C4-2B (cell line): ENCODE measurements at regions not wholly inside any gene's neighbourhood (a gene's known extent, or its start where the extent isn't known, plus 50 kb on each side); places are given as distances from the start of the nearest gene placed in this dataset.

Experiments
- ZFX ChIP-seq: fragments of 450-650 bp; IDR thresholded peaks from 2 replicates; pipeline ENCODE4 v1.6.1; 2017
- TF ChIP-seq, protein P1 (sequence below): fragments of 450-650 bp; conservative IDR thresholded peaks from 2 replicates; pipeline ENCODE4 v1.5.1; 2017; ENCODE audit warnings: mild to moderate bottlenecking

DNA sequence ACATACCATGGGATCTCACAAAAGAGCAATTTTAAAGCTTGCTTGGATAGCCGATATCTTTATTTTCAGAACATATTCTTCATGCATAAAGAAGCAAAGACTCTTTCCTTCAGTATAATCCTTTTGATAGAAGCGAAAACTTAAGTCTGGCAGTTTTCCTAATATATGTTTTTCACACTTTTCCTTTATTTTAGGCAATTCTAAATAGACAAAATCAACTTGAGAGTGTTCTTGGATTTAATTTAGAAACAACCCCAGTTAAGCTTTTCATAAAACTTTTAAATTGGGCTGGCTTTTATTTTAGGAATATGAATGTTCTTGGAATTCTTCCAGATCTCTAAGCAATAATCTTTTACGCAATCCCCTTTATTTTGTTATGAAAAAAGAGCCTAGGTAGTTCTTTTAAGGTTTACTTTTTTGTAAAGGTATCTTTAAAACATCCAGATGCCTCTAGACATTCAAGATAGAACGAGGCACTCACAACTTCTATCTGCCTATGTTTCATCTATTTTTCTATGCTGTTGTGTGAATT lies 51.5 kb upstream of the HSPB3 start:
- TF ChIP-seq, protein P1, sequence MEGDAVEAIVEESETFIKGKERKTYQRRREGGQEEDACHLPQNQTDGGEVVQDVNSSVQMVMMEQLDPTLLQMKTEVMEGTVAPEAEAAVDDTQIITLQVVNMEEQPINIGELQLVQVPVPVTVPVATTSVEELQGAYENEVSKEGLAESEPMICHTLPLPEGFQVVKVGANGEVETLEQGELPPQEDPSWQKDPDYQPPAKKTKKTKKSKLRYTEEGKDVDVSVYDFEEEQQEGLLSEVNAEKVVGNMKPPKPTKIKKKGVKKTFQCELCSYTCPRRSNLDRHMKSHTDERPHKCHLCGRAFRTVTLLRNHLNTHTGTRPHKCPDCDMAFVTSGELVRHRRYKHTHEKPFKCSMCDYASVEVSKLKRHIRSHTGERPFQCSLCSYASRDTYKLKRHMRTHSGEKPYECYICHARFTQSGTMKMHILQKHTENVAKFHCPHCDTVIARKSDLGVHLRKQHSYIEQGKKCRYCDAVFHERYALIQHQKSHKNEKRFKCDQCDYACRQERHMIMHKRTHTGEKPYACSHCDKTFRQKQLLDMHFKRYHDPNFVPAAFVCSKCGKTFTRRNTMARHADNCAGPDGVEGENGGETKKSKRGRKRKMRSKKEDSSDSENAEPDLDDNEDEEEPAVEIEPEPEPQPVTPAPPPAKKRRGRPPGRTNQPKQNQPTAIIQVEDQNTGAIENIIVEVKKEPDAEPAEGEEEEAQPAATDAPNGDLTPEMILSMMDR, result no peak
- TF ChIP-seq ZFX, result no peak
